ENCODE measurements at regions not wholly inside any gene's neighbourhood (a gene's known extent, or its start where the extent isn't known, plus 50 kb on each side); places are given as distances from the start of the nearest gene placed in this dataset.
A peak's percentile ranks its signal among the peaks of the same experiment; 100 is the strongest.

DNA sequence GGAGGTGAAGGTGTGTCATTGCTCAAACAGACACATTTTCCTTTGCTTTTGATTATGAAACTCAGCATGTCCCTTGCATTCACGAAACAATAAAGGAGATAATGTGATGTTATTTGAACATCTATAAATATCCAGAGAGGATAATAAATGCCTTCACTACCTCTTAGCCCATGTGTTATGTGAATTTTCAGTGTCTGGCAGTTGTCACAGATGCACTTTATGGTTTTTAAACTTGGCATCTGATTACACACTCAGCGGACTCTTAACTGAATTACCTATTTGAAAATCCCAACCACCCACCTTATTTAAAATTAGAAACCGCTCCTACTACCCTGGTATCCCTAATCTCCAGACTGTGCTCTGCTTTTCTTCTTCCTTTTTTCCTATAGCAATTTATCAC, 254.2 kb downstream of the COG6 start:
- H3K9ac ChIP-seq (ENCODE audit: low read depth, low read length, poor library complexity) = no peak overlapping the region
- no peak overlapping the region for H2BK5ac ChIP-seq (ENCODE audit: low read length)
- H2BK15ac ChIP-seq (ENCODE audit: low read length) = no peak overlapping the region
- no peak overlapping the region for H3K27ac ChIP-seq (replicated peaks; ENCODE audit: low read length)
- H2AFZ ChIP-seq (ENCODE audit: low read length) = no peak overlapping the region
- H3K23ac ChIP-seq (ENCODE audit: low read depth, low read length, poor library complexity) = no peak overlapping the region
- H3K9me3 ChIP-seq (replicated peaks in 1 of 2; ENCODE audit: control insufficient read depth in 2 of 2, insufficient read depth in 1 of 2, low read depth in 1 of 2, low read length in 2 of 2) = no peaks in the 10 kb centered on the region
- no peak overlapping the region for H2BK12ac ChIP-seq (ENCODE audit: low read length)
- no peak overlapping the region for H3K4me2 ChIP-seq (ENCODE audit: insufficient read depth, low read length, poor library complexity, severe bottlenecking)
- no peak overlapping the region for H3K14ac ChIP-seq (ENCODE audit: low read length)
- H2AK5ac ChIP-seq (ENCODE audit: low read depth, low read length) = no peak overlapping the region
- no peak overlapping the region for H3K4ac ChIP-seq (ENCODE audit: low read length)
- no peaks in the 10 kb centered on the region for H3K36me3 ChIP-seq (replicated peaks in 1 of 2; ENCODE audit: control insufficient read depth in 2 of 2, insufficient read depth in 2 of 2, low read length in 2 of 2)
- H4K8ac ChIP-seq (ENCODE audit: low read depth, low read length) = no peak overlapping the region
- no peak overlapping the region for H3K4me3 ChIP-seq (ENCODE audit: low read length in 2 of 2)
- WGBS, 2 donors (ENCODE audit: extremely low coverage in 2 of 2, insufficient read length in 2 of 2, insufficient replicate concordance in 1 of 2) = no CpG with 5 or more reads among the region's 3 CpGs
- no peak overlapping the region for H4K91ac ChIP-seq (ENCODE audit: low read depth, low read length, poor library complexity)
- no peaks in the 10 kb centered on the region for H3K27me3 ChIP-seq (ENCODE audit: control insufficient read depth in 3 of 3, insufficient read depth in 3 of 3, low read depth in 1 of 3, low read length in 3 of 3)
- DNase-seq (ENCODE audit: low spot score) = no peak
- no peaks in the 10 kb centered on the region for H3K4me1 ChIP-seq (ENCODE audit: control insufficient read depth in 2 of 2, insufficient read depth in 1 of 2, low read depth in 1 of 2, low read length in 2 of 2)
- H2BK120ac ChIP-seq (ENCODE audit: low read depth, low read length) = no peak overlapping the region
- H3K79me1 ChIP-seq (ENCODE audit: low read depth, low read length) = no peaks in the 10 kb centered on the region
- no peak overlapping the region for H3K18ac ChIP-seq (ENCODE audit: low read length)

DNA sequence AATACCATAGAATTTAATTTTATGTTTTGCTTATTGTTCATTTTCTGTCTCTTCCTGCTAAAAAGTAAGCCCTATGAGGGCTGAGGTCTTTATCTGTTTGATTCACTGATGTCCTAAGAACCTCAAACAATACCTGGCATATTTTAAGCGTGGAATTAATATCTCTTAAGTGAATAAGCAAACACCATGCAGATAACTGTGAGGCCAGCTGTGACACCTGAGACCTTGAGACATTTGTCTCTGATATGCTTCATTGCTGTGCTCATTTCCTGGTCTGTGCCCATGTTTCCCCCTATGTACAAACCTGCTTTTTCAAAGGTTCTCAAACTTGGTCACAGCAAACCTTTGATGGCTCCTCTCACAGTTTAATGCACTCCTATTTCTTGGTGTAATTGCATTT, 254.6 kb downstream of the COG6 start:
- Histone ChIP-seq H4K91ac (ENCODE audit: low read depth, low read length, poor library complexity) (no peak overlapping the region), H3K36me3 (replicated peaks in 1 of 2; ENCODE audit: control insufficient read depth in 2 of 2, insufficient read depth in 2 of 2, low read length in 2 of 2) (no peaks in the 10 kb centered on the region), H2BK12ac (ENCODE audit: low read length) (no peak overlapping the region), H3K23ac (ENCODE audit: low read depth, low read length, poor library complexity) (no peak overlapping the region), H2BK5ac (ENCODE audit: low read length) (no peak overlapping the region), H3K27ac (replicated peaks; ENCODE audit: low read length) (no peak overlapping the region), H2BK15ac (ENCODE audit: low read length) (no peak overlapping the region), H3K9ac (ENCODE audit: low read depth, low read length, poor library complexity) (no peak overlapping the region), H2BK120ac (ENCODE audit: low read depth, low read length) (no peak overlapping the region), H3K9me3 (replicated peaks in 1 of 2; ENCODE audit: control insufficient read depth in 2 of 2, insufficient read depth in 1 of 2, low read depth in 1 of 2, low read length in 2 of 2) (no peaks in the 10 kb centered on the region), H2AFZ (ENCODE audit: low read length) (no peak overlapping the region), H3K79me1 (ENCODE audit: low read depth, low read length) (no peaks in the 10 kb centered on the region), H3K14ac (ENCODE audit: low read length) (no peak overlapping the region), H4K8ac (ENCODE audit: low read depth, low read length) (no peak overlapping the region), H3K4me3 (ENCODE audit: low read length in 2 of 2) (no peak overlapping the region), H3K27me3 (ENCODE audit: control insufficient read depth in 3 of 3, insufficient read depth in 3 of 3, low read depth in 1 of 3, low read length in 3 of 3) (no peaks in the 10 kb centered on the region), H3K4ac (ENCODE audit: low read length) (no peak overlapping the region), H3K4me1 (ENCODE audit: control insufficient read depth in 2 of 2, insufficient read depth in 1 of 2, low read depth in 1 of 2, low read length in 2 of 2) (no peaks in the 10 kb centered on the region), H2AK5ac (ENCODE audit: low read depth, low read length) (no peak overlapping the region), H3K18ac (ENCODE audit: low read length) (no peak overlapping the region), H3K4me2 (ENCODE audit: insufficient read depth, low read length, poor library complexity, severe bottlenecking) (no peak overlapping the region)
- DNase-seq (ENCODE audit: low spot score) = no peak
- no CpG with 5 or more reads among the region's 1 CpG for WGBS, 2 donors (ENCODE audit: extremely low coverage in 2 of 2, insufficient read length in 2 of 2, insufficient replicate concordance in 1 of 2)

DNA sequence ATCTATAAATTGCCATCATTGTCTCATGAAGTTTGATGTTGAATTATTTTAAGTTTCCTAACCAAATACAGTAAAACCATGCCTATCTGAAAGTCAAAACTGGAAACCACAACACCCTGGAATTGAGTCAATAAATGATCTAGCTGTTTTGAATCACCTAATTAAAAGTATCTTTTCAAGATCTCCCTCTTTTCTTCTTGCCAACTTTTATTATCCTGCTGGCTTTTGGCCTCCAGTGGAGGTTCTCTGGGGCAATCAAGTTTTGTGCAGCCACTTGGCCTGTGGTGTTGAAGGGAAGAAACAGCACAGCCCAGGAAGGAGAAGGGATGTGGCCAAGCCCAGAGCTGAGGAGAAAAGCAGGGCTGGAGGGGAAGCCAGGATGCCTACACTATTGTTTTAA, 255.4 kb downstream of the COG6 start:
- no peak overlapping the region for H4K8ac ChIP-seq (ENCODE audit: low read depth, low read length)
- no peak overlapping the region for H4K91ac ChIP-seq (ENCODE audit: low read depth, low read length, poor library complexity)
- H3K18ac ChIP-seq (ENCODE audit: low read length) = no peak overlapping the region
- no peaks in the 10 kb centered on the region for H3K27me3 ChIP-seq (ENCODE audit: control insufficient read depth in 3 of 3, insufficient read depth in 3 of 3, low read depth in 1 of 3, low read length in 3 of 3)
- H3K4me2 ChIP-seq (ENCODE audit: insufficient read depth, low read length, poor library complexity, severe bottlenecking) = no peak overlapping the region
- H2BK15ac ChIP-seq (ENCODE audit: low read length) = no peak overlapping the region
- H3K79me1 ChIP-seq (ENCODE audit: low read depth, low read length) = no peaks in the 10 kb centered on the region
- H2BK12ac ChIP-seq (ENCODE audit: low read length) = no peak overlapping the region
- no peak overlapping the region for H2AFZ ChIP-seq (ENCODE audit: low read length)
- no peaks in the 10 kb centered on the region for H3K36me3 ChIP-seq (replicated peaks in 1 of 2; ENCODE audit: control insufficient read depth in 2 of 2, insufficient read depth in 2 of 2, low read length in 2 of 2)
- no peak overlapping the region for H2BK120ac ChIP-seq (ENCODE audit: low read depth, low read length)
- no peaks in the 10 kb centered on the region for H3K9me3 ChIP-seq (replicated peaks in 1 of 2; ENCODE audit: control insufficient read depth in 2 of 2, insufficient read depth in 1 of 2, low read depth in 1 of 2, low read length in 2 of 2)
- no peak overlapping the region for H2BK5ac ChIP-seq (ENCODE audit: low read length)
- H3K9ac ChIP-seq (ENCODE audit: low read depth, low read length, poor library complexity) = no peak overlapping the region
- no peak overlapping the region for H2AK5ac ChIP-seq (ENCODE audit: low read depth, low read length)
- no peak overlapping the region for H3K27ac ChIP-seq (replicated peaks; ENCODE audit: low read length)
- H3K14ac ChIP-seq (ENCODE audit: low read length) = no peak overlapping the region
- no peak overlapping the region for H3K23ac ChIP-seq (ENCODE audit: low read depth, low read length, poor library complexity)
- no peaks in the 10 kb centered on the region for H3K4me1 ChIP-seq (ENCODE audit: control insufficient read depth in 2 of 2, insufficient read depth in 1 of 2, low read depth in 1 of 2, low read length in 2 of 2)
- H3K4ac ChIP-seq (ENCODE audit: low read length) = no peak overlapping the region
- H3K4me3 ChIP-seq (ENCODE audit: low read length in 2 of 2) = no peak overlapping the region
- no peak for DNase-seq (ENCODE audit: low spot score)

DNA sequence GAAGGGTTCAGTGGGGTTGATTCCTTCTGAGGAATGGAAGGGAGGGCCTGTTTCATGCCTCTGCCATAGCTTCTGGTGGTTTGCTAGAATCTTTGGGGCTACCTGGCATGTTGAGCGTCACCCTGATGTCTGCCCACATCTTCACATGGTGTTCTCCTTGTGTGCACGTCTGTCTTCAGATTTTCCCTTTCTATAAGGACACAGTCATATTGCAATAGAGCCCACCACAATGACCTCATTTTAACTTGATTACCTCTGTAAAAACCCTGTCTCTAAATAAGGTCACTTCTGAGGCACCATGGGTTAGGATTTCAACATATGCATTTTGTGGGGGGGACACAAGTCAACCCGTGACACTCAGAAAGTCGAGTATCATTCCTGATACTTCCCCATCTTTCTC, 257.9 kb downstream of the COG6 start:
- Histone ChIP-seq H3K18ac (ENCODE audit: low read length) (no peak overlapping the region), H3K4me1 (ENCODE audit: control insufficient read depth in 2 of 2, insufficient read depth in 1 of 2, low read depth in 1 of 2, low read length in 2 of 2) (no peaks in the 10 kb centered on the region), H3K36me3 (replicated peaks in 1 of 2; ENCODE audit: control insufficient read depth in 2 of 2, insufficient read depth in 2 of 2, low read length in 2 of 2) (no peaks in the 10 kb centered on the region), H3K9me3 (replicated peaks in 1 of 2; ENCODE audit: control insufficient read depth in 2 of 2, insufficient read depth in 1 of 2, low read depth in 1 of 2, low read length in 2 of 2) (no peaks in the 10 kb centered on the region), H2AK5ac (ENCODE audit: low read depth, low read length) (no peak overlapping the region), H2BK15ac (ENCODE audit: low read length) (no peak overlapping the region), H3K14ac (ENCODE audit: low read length) (no peak overlapping the region), H3K4ac (ENCODE audit: low read length) (no peak overlapping the region), H3K9ac (ENCODE audit: low read depth, low read length, poor library complexity) (no peak overlapping the region), H2BK120ac (ENCODE audit: low read depth, low read length) (peak overlapping the region; percentile 57), H3K27me3 (ENCODE audit: control insufficient read depth in 3 of 3, insufficient read depth in 3 of 3, low read depth in 1 of 3, low read length in 3 of 3) (no peaks in the 10 kb centered on the region), H3K4me3 (ENCODE audit: low read length in 2 of 2) (no peak overlapping the region), H3K23ac (ENCODE audit: low read depth, low read length, poor library complexity) (no peak overlapping the region), H2AFZ (ENCODE audit: low read length) (no peak overlapping the region), H3K27ac (replicated peaks; ENCODE audit: low read length) (no peak overlapping the region), H2BK5ac (ENCODE audit: low read length) (no peak overlapping the region), H2BK12ac (ENCODE audit: low read length) (no peak overlapping the region), H3K79me1 (ENCODE audit: low read depth, low read length) (no peaks in the 10 kb centered on the region), H4K91ac (ENCODE audit: low read depth, low read length, poor library complexity) (no peak overlapping the region), H4K8ac (ENCODE audit: low read depth, low read length) (no peak overlapping the region), H3K4me2 (ENCODE audit: insufficient read depth, low read length, poor library complexity, severe bottlenecking) (no peak overlapping the region)
- WGBS, 2 donors (ENCODE audit: extremely low coverage in 2 of 2, insufficient read length in 2 of 2, insufficient replicate concordance in 1 of 2) = no CpG with 5 or more reads among the region's 4 CpGs
- no peak for DNase-seq (ENCODE audit: low spot score)

Measured in neuronal stem cell (in vitro differentiated cells).